SK-N-SH treated with all-trans-retinoic acid at 6 μM for 48 hours (cell line): ENCODE measurements at regions not wholly inside any gene's neighbourhood (a gene's known extent, or its start where the extent isn't known, plus 50 kb on each side); places are given as distances from the start of the nearest gene placed in this dataset.

Experiments
- ATAC-seq: fragments of 200-7000 bp; cut with Tn5 transposase; 3 replicates; pipeline ENCODE4 v1.9.1; 2020; ENCODE audit warnings: mild to moderate bottlenecking, moderate library complexity
- ARNTL ChIP-seq: fragments of 450-650 bp; formaldehyde crosslinking; IDR thresholded peaks from 2 replicates; pipeline ENCODE4 v1.5.0; 2020; ENCODE audit warnings: low read depth, mild to moderate bottlenecking, moderate library complexity, borderline replicate concordance
- CREB5 ChIP-seq: fragments of 250-450 bp; sonication (Bioruptor Pico); IDR thresholded peaks from 2 replicates; pipeline ENCODE4 v1.5.1; 2020; ENCODE audit warnings: low read depth, mild to moderate bottlenecking, moderate library complexity
- CSDC2 ChIP-seq: fragments of 250-450 bp; sonication (Bioruptor Pico); IDR thresholded peaks from 2 replicates; pipeline ENCODE4 v1.5.0; 2020; ENCODE audit warnings: mild to moderate bottlenecking, moderate library complexity
- ESRRG ChIP-seq: fragments of 250-450 bp; sonication (Bioruptor Pico); IDR thresholded peaks from 2 replicates; pipeline ENCODE4 v1.6.1; 2021; ENCODE audit warnings: mild to moderate bottlenecking
- GLIS3 ChIP-seq: fragments of 250-450 bp; sonication (Bioruptor Pico); IDR thresholded peaks from 2 replicates; pipeline ENCODE4 v1.5.0; 2020; ENCODE audit warnings: mild to moderate bottlenecking, moderate library complexity
- ISL1 ChIP-seq: fragments of 250-450 bp; sonication (Bioruptor Pico); IDR thresholded peaks from 2 replicates; pipeline ENCODE4 v2.1.2; 2022; ENCODE audit warnings: mild to moderate bottlenecking, moderate library complexity
- OSR1 ChIP-seq: fragments of 250-450 bp; sonication (Bioruptor Pico); IDR thresholded peaks from 2 replicates; pipeline ENCODE4 v1.8.0; 2022; ENCODE audit warnings: moderate library complexity, mild to moderate bottlenecking, inconsistent platforms
- PPARA ChIP-seq: fragments of 250-450 bp; sonication (Bioruptor Pico); IDR thresholded peaks from 2 replicates; pipeline ENCODE4 v1.5.0; 2020; ENCODE audit warnings: mild to moderate bottlenecking, borderline replicate concordance
- RARB ChIP-seq: fragments of 250-450 bp; sonication (Bioruptor Pico); IDR thresholded peaks from 2 replicates; pipeline ENCODE4 v1.8.0; 2021; ENCODE audit warnings: mild to moderate bottlenecking, moderate library complexity
- SNAI2 ChIP-seq: fragments of 250-450 bp; sonication (Bioruptor Pico); IDR thresholded peaks from 2 replicates; pipeline ENCODE4 v1.5.0; 2020; ENCODE audit warnings: mild to moderate bottlenecking, moderate library complexity
- TCF4 ChIP-seq: fragments of 250-450 bp; sonication (Bioruptor Pico); IDR thresholded peaks from 2 replicates; pipeline ENCODE4 v1.8.0; 2021; ENCODE audit warnings: mild to moderate bottlenecking, moderate library complexity, borderline replicate concordance
- TOX ChIP-seq: fragments of 250-450 bp; sonication (Bioruptor Pico); IDR thresholded peaks from 2 replicates; pipeline ENCODE4 v1.8.0; 2021; ENCODE audit warnings: mild to moderate bottlenecking, moderate library complexity, borderline replicate concordance
- ZC3H10 ChIP-seq: fragments of 250-450 bp; sonication (Bioruptor Pico); IDR thresholded peaks from 2 replicates; pipeline ENCODE4 v1.5.1; 2021; ENCODE audit warnings: mild to moderate bottlenecking, moderate library complexity
- ZFP3 ChIP-seq: fragments of 250-450 bp; sonication (Bioruptor Pico); IDR thresholded peaks from 2 replicates; pipeline ENCODE4 v1.5.0; 2020; ENCODE audit warnings: mild to moderate bottlenecking, moderate library complexity
- ZFP30 ChIP-seq: fragments of 450-650 bp; formaldehyde crosslinking; IDR thresholded peaks from 2 replicates; pipeline ENCODE4 v1.5.0; 2022; ENCODE audit warnings: mild to moderate bottlenecking, moderate library complexity
- ZNF565 ChIP-seq: fragments of 450-650 bp; formaldehyde crosslinking; conservative IDR thresholded peaks from 2 replicates; pipeline ENCODE4 v1.5.0; 2020; ENCODE audit warnings: low read depth, mild to moderate bottlenecking, moderate library complexity
- ZNF8 ChIP-seq: fragments of 450-650 bp; formaldehyde crosslinking; IDR thresholded peaks from 2 replicates; pipeline ENCODE4 v1.5.0; 2020; ENCODE audit warnings: mild to moderate bottlenecking, moderate library complexity
- TF ChIP-seq, protein P1 (sequence below): fragments of 250-450 bp; sonication (Bioruptor Pico); IDR thresholded peaks from 2 replicates; pipeline ENCODE4 v1.8.0; 2021; ENCODE audit warnings: low read depth, mild to moderate bottlenecking, moderate library complexity, borderline replicate concordance
- TF ChIP-seq, protein P2 (sequence below): fragments of 250-450 bp; sonication (Bioruptor Pico); IDR thresholded peaks from 2 replicates; pipeline ENCODE4 v1.5.1; 2021; ENCODE audit warnings: mild to moderate bottlenecking, moderate library complexity
- TF ChIP-seq, protein P3 (sequence below): fragments of 250-450 bp; sonication (Bioruptor Pico); IDR thresholded peaks from 2 replicates; pipeline ENCODE4 v1.8.0; 2020; ENCODE audit warnings: mild to moderate bottlenecking, moderate library complexity, borderline replicate concordance
- TF ChIP-seq, protein P4 (sequence below): fragments of 250-450 bp; sonication (Bioruptor Pico); IDR thresholded peaks from 2 replicates; pipeline ENCODE4 v1.5.0; 2020; ENCODE audit warnings: mild to moderate bottlenecking, moderate library complexity

DNA sequence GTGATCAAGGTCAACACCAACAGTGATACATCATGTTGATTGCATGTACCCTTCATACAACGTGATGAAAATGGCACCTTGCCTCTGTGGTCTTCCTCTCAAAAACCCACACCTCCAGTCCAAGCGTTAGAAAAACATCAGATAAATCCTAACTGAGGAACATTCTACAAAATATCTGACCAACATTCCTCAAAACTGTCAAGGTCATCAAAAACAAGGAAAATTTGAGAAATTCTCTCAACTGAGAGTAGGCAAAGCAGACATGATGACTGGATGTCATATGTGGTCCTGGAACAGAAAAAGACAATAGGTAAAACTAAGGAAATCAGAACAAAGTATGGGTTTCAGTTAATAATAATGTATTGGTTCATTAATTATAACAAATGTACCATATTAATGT, 64.0 kb upstream of the POU2AF1 start:
- no peak for ATAC-seq
- no peak for TF ChIP-seq ZNF565 (CRISPR knock-in tag)
- TF ChIP-seq, protein P1, sequence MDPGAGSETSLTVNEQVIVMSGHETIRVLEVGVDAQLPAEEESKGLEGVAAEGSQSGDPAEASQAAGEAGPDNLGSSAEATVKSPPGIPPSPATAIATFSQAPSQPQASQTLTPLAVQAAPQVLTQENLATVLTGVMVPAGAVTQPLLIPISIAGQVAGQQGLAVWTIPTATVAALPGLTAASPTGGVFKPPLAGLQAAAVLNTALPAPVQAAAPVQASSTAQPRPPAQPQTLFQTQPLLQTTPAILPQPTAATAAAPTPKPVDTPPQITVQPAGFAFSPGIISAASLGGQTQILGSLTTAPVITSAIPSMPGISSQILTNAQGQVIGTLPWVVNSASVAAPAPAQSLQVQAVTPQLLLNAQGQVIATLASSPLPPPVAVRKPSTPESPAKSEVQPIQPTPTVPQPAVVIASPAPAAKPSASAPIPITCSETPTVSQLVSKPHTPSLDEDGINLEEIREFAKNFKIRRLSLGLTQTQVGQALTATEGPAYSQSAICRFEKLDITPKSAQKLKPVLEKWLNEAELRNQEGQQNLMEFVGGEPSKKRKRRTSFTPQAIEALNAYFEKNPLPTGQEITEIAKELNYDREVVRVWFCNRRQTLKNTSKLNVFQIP (CRISPR knock-in tag) = no peak

- ATAC-seq = peak; percentile 15; the same call in 1 of the 3 replicates
- TF ChIP-seq CREB5 (CRISPR knock-in tag) = no peak
- TF ChIP-seq, all 23 proteins: peak for 0
These were observed 62.4 kb upstream of the POU2AF1 start for GRCh38 chr11:111441443-111441842.

DNA sequence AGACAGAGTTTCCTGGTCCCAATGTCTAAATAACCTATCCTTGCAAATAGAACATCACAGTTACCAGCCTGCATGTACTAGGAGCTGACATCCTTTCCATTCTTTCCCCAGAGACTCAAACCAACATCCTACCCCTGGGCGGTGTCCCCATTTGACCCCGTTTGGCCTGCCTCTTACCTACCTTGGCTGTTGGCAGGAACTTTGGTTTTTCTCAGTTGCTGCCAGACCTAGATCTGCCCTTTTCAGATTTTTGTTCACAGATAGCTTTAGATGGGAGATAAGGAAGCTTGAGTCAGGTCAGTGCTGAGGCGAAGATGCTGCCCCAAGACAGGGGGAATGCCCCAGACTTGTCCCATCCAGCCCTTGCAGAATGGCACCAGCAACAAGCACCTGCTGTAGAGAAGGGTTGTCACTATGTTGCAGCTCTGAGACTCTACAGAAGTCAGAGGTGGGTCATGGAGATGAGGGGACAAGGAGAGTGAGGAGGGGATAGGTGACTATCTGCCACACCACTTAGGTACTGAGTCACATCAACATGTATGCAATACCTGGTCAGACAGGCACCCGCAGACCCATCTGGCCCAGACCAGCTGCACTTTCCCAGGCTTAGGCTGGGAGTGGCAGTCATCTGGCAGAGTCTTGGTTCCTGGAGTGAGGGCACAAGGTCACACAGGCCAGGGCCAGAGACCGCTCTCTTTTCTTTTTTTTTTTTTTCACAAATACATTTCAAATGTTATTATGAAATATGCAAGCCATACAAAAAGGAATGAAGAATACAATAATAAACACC, 61.5 kb upstream of the POU2AF1 start:
- ATAC-seq = no peak
- TF ChIP-seq ZFP3 (CRISPR knock-in tag) (no peak), ZFP30 (CRISPR knock-in tag) (no peak), ZC3H10 (no peak), ESRRG (no peak), ISL1 (CRISPR knock-in tag) (no peak), CREB5 (CRISPR knock-in tag) (no peak), RARB (CRISPR knock-in tag) (no peak), CSDC2 (CRISPR knock-in tag) (no peak), TOX (CRISPR knock-in tag) (no peak), SNAI2 (CRISPR knock-in tag) (no peak), OSR1 (no peak), GLIS3 (CRISPR knock-in tag) (no peak), ARNTL (CRISPR knock-in tag) (no peak), PPARA (CRISPR knock-in tag) (no peak), TCF4 (CRISPR knock-in tag) (no peak), ZNF8 (no peak)
- TF ChIP-seq, protein P2, sequence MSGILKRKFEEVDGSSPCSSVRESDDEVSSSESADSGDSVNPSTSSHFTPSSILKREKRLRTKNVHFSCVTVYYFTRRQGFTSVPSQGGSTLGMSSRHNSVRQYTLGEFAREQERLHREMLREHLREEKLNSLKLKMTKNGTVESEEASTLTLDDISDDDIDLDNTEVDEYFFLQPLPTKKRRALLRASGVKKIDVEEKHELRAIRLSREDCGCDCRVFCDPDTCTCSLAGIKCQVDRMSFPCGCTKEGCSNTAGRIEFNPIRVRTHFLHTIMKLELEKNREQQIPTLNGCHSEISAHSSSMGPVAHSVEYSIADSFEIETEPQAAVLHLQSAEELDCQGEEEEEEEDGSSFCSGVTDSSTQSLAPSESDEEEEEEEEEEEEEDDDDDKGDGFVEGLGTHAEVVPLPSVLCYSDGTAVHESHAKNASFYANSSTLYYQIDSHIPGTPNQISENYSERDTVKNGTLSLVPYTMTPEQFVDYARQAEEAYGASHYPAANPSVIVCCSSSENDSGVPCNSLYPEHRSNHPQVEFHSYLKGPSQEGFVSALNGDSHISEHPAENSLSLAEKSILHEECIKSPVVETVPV = no peak
- TF ChIP-seq, protein P3, sequence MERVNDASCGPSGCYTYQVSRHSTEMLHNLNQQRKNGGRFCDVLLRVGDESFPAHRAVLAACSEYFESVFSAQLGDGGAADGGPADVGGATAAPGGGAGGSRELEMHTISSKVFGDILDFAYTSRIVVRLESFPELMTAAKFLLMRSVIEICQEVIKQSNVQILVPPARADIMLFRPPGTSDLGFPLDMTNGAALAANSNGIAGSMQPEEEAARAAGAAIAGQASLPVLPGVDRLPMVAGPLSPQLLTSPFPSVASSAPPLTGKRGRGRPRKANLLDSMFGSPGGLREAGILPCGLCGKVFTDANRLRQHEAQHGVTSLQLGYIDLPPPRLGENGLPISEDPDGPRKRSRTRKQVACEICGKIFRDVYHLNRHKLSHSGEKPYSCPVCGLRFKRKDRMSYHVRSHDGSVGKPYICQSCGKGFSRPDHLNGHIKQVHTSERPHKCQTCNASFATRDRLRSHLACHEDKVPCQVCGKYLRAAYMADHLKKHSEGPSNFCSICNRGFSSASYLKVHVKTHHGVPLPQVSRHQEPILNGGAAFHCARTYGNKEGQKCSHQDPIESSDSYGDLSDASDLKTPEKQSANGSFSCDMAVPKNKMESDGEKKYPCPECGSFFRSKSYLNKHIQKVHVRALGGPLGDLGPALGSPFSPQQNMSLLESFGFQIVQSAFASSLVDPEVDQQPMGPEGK (CRISPR knock-in tag) = no peak
- TF ChIP-seq, protein P1 (CRISPR knock-in tag) = no peak
- TF ChIP-seq, protein P4, sequence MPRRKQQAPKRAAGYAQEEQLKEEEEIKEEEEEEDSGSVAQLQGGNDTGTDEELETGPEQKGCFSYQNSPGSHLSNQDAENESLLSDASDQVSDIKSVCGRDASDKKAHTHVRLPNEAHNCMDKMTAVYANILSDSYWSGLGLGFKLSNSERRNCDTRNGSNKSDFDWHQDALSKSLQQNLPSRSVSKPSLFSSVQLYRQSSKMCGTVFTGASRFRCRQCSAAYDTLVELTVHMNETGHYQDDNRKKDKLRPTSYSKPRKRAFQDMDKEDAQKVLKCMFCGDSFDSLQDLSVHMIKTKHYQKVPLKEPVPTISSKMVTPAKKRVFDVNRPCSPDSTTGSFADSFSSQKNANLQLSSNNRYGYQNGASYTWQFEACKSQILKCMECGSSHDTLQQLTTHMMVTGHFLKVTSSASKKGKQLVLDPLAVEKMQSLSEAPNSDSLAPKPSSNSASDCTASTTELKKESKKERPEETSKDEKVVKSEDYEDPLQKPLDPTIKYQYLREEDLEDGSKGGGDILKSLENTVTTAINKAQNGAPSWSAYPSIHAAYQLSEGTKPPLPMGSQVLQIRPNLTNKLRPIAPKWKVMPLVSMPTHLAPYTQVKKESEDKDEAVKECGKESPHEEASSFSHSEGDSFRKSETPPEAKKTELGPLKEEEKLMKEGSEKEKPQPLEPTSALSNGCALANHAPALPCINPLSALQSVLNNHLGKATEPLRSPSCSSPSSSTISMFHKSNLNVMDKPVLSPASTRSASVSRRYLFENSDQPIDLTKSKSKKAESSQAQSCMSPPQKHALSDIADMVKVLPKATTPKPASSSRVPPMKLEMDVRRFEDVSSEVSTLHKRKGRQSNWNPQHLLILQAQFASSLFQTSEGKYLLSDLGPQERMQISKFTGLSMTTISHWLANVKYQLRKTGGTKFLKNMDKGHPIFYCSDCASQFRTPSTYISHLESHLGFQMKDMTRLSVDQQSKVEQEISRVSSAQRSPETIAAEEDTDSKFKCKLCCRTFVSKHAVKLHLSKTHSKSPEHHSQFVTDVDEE (CRISPR knock-in tag) = no peak
